ENCODE measurements at regions not wholly inside any gene's neighbourhood (a gene's known extent, or its start where the extent isn't known, plus 50 kb on each side); places are given as distances from the start of the nearest gene placed in this dataset.

GRCh38 chr12:71236133-71236660, 78.4 kb upstream of the TSPAN8 start:
- Histone ChIP-seq H3K14ac (replicated peaks; ENCODE audit: low read depth, low read length) (no peak overlapping the region), H2AFZ (replicated peaks; ENCODE audit: low read length, poor library complexity) (no peak overlapping the region), H4K91ac (ENCODE audit: insufficient read depth, low read depth, low read length) (no peak overlapping the region), H2AK9ac (replicated peaks; ENCODE audit: low read depth, low read length, poor library complexity) (no peak overlapping the region), H3K27ac (ENCODE audit: insufficient read depth, low read length) (no peak overlapping the region), H3K4me1 (ENCODE audit: control insufficient read depth, insufficient read depth, low read length) (no peaks in the 10 kb centered on the region), H2AK5ac (ENCODE audit: low read depth, low read length) (no peak overlapping the region), H3K23ac (ENCODE audit: low read depth, low read length) (no peak overlapping the region), H2BK15ac (ENCODE audit: low read depth, low read length) (no peak overlapping the region), H4K8ac (ENCODE audit: low read depth in 2 of 2, low read length in 2 of 2) (no peak overlapping the region), H3K36me3 (ENCODE audit: control insufficient read depth, insufficient read depth, low read length) (no peaks in the 10 kb centered on the region), H3K27me3 (ENCODE audit: control insufficient read depth, insufficient read depth, low read length) (no peaks in the 10 kb centered on the region), H3K9ac (ENCODE audit: low read depth, low read length) (no peak overlapping the region), H3K4me3 (ENCODE audit: insufficient read depth, low read depth, low read length) (no peak overlapping the region), H2BK120ac (ENCODE audit: low read depth, low read length) (no peak overlapping the region), H3K56ac (ENCODE audit: extremely low read depth, insufficient read depth, low read length) (no peak overlapping the region), H3K4ac (ENCODE audit: low read depth, low read length) (no peak overlapping the region), H4K20me1 (ENCODE audit: insufficient read depth, low read length) (no peaks in the 10 kb centered on the region), H2BK20ac (ENCODE audit: low read depth, low read length) (no peak overlapping the region), H3K9me1 (ENCODE audit: insufficient read depth, low read length) (no peaks in the 10 kb centered on the region), H3K79me1 (ENCODE audit: low read depth in 1 of 2, low read length in 2 of 2) (no peaks in the 10 kb centered on the region), H3K9me3 (ENCODE audit: control insufficient read depth, insufficient read depth, low read length) (peaks cover 6% of the 10 kb centered on the region; the same call in 1 of the 2 replicates), H3K4me2 (ENCODE audit: low read depth, low read length) (no peak overlapping the region), H2BK5ac (ENCODE audit: low read depth, low read length, poor library complexity, severe bottlenecking) (no peak overlapping the region), H4K5ac (ENCODE audit: low read depth, low read length) (no peak overlapping the region), H3K18ac (ENCODE audit: low read depth, low read length) (no peak overlapping the region)
- in situ Hi-C loops (cut with MboI; ENCODE audit: low sequenced_read_pairs): no loop called here
- intact Hi-C loops (cut with micrococcal nuclease): no loop called here
- no peak for TF ChIP-seq NFE2L2 (IDR thresholded peaks at IDR 0.05; ENCODE audit: low read depth, low read length)
- TF ChIP-seq RCOR1 (IDR thresholded peaks at IDR 0.05; ENCODE audit: insufficient replicate concordance, low read length): no peak
- TF ChIP-seq POLR2A (IDR thresholded peaks at IDR 0.05; ENCODE audit: low read depth, low read length): no peak
- TF ChIP-seq MXI1 (IDR thresholded peaks at IDR 0.05; ENCODE audit: borderline replicate concordance, low read depth, low read length): no peak
- TF ChIP-seq ELK1 (IDR thresholded peaks at IDR 0.05; ENCODE audit: borderline replicate concordance, low read depth, low read length): no peak
- no peak for TF ChIP-seq RFX5 (IDR thresholded peaks at IDR 0.05; ENCODE audit: low read depth, low read length)
- TF ChIP-seq CEBPB (IDR thresholded peaks at IDR 0.05; ENCODE audit: low read depth, low read length): no peak
- TF ChIP-seq CTCF (conservative IDR thresholded peaks at IDR 0.05; ENCODE audit: low read depth, low read length): no peak
- TF ChIP-seq SMC3 (IDR thresholded peaks at IDR 0.05; ENCODE audit: low read depth, low read length): no peak
- TF ChIP-seq RAD21 (IDR thresholded peaks at IDR 0.05; ENCODE audit: low read length): no peak
- no peak for TF ChIP-seq MAZ (IDR thresholded peaks at IDR 0.05; ENCODE audit: borderline replicate concordance, low read depth, low read length)
- no peak for TF ChIP-seq MAFK (IDR thresholded peaks at IDR 0.05; ENCODE audit: low read depth, low read length)
- TF ChIP-seq CHD1 (IDR thresholded peaks at IDR 0.05; ENCODE audit: low read depth, low read length): no peak
- TF ChIP-seq BHLHE40 (IDR thresholded peaks at IDR 0.05; ENCODE audit: low read depth, low read length): no peak
- no peak for TF ChIP-seq FOS (IDR thresholded peaks at IDR 0.05; ENCODE audit: low read depth, low read length)
- no peak for TF ChIP-seq USF2 (IDR thresholded peaks at IDR 0.05; ENCODE audit: low read depth, low read length)
- 40% methylated on average over 1 of the region's 3 CpGs; no CpG with 5 or more reads in 1 of the 2 experiments for WGBS, 2 experiments (ENCODE audit: extremely low coverage in 2 of 2, insufficient read length in 1 of 2)
- no peak for ATAC-seq (ENCODE audit: low read depth)
- no TSS peak for BruUV-seq (replicated peaks)
- dilution Hi-C loops (cut with HindIII; ENCODE audit: low sequenced_read_pairs, unreplicated experiment): no loop called here
- ChIA-PET CTCF (no interaction called here), POLR2A (ENCODE audit: unreplicated experiment) (no interaction called here)
- DNase-seq: no peak

All from IMR-90 (cell line).